Activated CD8-positive, alpha-beta memory T cell treated with anti-CD3 and anti-CD28 coated beads for 48 hours (primary cell): ENCODE measurements at regions not wholly inside any gene's neighbourhood (a gene's known extent, or its start where the extent isn't known, plus 50 kb on each side); places are given as distances from the start of the nearest gene placed in this dataset.
"Not testable (repeated sequence)": the region's sequence is repeated elsewhere in the genome, so short reads cannot be mapped to it uniquely, and the experiment has no call there.

Experiments
- DNase-seq, 3 experiments: peaks; one replicate each; pipeline ENCODE4 v3.0.0-alpha.2; 2020; ENCODE audit warnings: low read depth in 2 of 3, low spot score in 2 of 3

DNA sequence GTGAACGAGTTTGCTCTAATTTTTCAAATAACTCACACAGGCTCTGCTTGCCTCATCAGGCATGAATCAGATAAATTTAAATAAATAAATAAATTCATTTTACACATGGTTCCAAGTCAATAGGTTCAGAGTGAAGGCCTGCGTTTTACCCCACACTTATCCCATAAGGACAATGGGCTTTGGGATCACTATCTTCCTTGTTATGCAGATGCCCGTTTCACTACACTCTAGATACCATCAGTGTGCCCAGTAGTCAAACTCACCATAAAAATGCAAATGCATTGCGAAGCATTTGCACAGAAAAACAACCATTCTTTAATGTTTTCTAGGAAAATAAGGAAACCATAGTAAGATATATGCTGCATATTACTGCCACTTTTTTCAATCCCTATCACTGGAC lies 155.9 kb upstream of the CCDC196 start:
- no peak for DNase-seq

GRCh38 chr14:66330916-66331315 lies 155.3 kb upstream of the CCDC196 start:
- DNase-seq: no peak

GRCh38 chr14:66333293-66333692 lies 152.9 kb upstream of the CCDC196 start:
- not testable (repeated sequence) for DNase-seq

GRCh38 chr14:66341239-66341638 lies 144.9 kb upstream of the CCDC196 start:
- DNase-seq: no peak

DNA sequence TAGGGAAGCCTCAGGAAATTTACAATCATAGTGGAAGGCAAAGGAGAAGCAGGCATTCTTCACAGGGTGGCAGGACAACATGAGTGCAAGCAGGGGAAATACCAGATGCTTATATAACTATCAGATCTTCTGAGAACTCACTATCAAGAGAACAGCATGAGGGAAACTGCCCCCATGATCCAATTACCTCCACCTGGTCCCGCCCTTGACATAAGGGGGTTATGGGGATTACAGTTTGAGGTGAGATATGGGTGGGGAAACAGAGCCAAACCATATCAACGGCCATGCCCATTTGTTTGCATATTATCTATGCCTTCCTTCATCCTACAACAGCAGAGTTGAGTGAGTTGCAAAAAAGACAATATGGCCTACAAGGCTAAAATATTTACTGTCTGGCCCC lies 140.2 kb upstream of the CCDC196 start:
- no peak for DNase-seq

DNA sequence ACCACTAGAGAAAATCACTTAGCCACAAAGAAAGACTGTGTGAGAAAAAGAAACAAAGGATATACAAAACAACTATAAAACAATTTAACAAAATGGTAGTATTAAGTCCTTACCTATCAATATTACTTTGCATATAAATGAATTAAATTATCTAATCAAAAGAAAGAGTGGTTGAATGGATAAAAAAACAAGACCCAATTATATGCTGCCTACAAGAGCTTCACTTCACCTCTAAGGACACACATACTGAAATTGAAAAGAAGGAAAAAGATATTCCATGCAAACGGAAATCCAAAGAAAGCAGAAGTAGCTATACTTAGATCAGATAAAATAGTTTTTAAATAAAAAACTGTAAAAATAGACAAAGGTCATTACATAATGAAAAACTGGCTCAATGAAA lies 134.9 kb upstream of the CCDC196 start:
- DNase-seq: no peak

GRCh38 chr14:66359500-66359899 lies 126.7 kb upstream of the CCDC196 start:
- no peak for DNase-seq

GRCh38 chr14:66360366-66360926 lies 125.7 kb upstream of the CCDC196 start:
- DNase-seq: no peak

DNA sequence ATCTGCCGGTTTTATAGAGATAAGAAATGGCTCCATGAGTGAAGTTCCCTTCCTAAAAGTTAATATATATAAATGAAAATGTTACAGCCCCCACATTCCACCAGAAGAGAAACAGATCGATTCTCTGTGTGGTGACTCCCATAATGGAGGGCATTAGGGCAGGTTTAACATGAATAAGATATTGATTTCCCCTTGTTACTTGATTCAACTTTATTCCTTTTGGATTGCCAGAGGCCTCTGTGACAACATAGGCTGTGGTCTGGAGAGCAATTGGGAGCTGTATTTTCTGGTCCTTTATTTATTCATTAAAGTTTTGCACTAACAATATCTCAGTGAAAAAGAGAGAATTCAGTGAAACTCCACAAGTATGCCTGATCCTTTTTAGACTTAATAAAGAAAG lies 125.2 kb upstream of the CCDC196 start:
- no peak for DNase-seq

DNA sequence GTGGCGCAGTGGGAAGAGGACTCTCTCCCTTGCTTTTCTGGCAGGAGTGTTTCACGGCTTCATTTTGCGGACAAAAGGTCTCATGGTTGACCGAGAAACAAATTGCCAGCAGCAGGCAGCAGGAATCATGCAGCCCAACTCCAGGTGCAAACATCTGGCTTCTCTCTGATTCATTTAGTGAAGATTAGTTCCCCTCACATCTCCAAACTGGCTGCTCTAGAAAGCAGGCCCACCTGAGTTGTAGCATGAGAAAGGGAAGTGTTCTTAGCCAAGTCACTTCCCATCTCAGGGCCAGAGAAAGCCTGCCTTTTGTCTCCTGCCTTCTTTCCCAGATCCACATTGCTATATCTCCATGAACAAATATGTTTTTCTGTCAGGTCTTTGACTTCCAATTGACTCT lies 120.8 kb upstream of the CCDC196 start:
- DNase-seq: no peak

DNA sequence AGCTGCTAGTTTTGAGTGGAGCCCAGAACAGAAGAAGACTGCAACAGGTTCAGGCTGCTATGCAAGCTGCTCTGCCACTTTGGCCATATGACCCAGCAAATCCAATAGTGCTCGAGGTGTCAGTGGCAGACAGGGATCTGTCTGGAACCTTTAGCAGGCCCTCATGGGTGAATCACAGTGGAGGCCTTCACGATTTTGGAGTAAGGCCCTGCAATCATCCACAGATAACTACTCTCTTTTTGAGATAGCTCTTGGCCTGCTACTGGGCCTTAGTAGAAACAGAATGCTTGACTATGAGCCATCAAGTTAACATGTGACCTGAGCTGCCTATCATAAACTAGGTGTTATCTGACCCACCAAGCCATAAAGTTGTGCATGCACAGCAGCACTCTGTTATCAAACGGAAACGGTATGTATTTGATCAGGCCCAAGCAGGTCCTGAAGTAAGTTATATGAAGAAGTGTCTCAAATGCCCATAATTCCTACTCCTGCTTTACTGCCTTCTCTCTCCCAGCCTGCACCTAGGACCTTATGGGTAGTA lies 116.9 kb upstream of the CCDC196 start:
- DNase-seq: no peak

DNA sequence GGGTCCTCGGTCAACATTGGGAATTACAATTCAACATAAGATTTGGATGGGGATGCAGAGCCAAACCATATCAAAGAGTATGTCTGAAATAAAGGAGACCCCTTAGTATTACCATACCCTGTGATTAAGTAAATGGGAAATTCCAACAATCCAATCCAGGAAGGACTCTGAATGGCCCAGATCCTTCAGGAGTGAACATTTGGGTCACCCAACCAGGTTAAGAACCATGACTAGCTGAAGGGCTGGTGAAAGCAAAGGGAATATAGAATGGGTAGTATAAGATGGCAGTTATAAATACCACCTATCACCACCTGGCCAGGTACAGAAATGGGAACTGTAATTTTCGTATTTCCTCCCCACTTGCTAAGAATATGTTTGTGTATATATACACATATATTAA lies 114.4 kb upstream of the CCDC196 start:
- DNase-seq: no peak

- DNase-seq: no peak
These were observed 110.9 kb upstream of the CCDC196 start for GRCh38 chr14:66375046-66375964.

DNA sequence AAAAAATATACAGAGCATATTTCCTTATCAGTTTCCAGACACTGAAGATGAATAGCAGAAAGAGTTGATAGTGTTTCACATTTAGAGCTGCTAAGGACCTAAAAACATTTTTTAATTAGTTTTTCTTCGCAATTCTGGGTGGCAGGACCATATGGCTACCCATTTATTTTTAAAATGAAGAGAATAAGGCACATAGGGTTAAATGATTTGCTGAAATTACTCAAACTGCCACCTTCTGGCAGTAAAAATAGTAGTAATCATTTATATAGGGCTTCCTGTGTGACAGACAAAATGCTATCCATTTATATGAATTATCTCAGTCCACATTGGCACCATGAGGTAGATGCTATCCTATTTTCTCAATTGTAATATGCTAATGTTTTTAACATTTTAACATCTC lies 108.6 kb upstream of the CCDC196 start:
- no peak for DNase-seq

GRCh38 chr14:66378712-66379505 lies 107.3 kb upstream of the CCDC196 start:
- DNase-seq: no peak

DNA sequence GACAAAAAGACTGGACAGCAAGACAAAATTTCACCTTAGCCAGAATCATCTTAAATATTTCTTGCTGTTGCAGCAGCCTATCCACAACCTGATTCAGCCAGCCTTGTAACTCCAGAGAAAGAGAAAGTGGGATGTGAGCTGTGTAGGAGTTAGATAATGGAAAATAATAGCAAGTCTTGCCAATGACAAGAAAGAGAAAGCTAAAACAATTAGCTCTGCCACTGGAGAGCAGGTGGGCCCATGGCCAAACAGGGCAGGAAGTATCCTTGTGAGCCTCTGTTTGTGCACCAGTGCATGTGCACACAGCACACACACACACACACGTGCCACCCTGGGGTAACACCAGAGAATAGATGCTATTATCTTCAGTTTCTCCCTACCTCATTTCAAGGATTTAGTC lies 106.0 kb upstream of the CCDC196 start:
- DNase-seq: no peak

DNA sequence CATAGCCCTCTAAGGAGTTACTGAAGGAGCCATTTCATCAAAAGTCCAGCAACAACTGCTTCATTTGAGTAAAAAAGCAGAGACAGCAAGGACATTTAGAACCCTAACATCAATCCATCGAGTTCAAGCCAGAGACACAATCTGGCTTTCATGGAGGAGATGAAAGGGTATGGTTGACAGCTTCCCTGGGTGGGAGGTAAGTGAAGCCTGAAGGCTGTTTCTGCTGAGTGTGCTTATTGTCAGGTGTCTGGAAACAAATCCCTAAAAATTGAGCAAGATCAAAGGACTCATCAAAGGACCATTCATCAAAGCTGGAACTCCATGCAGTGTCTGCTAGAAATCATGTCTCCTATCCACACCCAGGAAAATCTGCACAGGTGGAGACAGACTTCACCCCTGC lies 104.4 kb upstream of the CCDC196 start:
- no peak for DNase-seq

GRCh38 chr14:66383257-66383656 lies 102.9 kb upstream of the CCDC196 start:
- no peak for DNase-seq

- DNase-seq: no peak
These were observed 102.4 kb upstream of the CCDC196 start for GRCh38 chr14:66383771-66384170.

DNA sequence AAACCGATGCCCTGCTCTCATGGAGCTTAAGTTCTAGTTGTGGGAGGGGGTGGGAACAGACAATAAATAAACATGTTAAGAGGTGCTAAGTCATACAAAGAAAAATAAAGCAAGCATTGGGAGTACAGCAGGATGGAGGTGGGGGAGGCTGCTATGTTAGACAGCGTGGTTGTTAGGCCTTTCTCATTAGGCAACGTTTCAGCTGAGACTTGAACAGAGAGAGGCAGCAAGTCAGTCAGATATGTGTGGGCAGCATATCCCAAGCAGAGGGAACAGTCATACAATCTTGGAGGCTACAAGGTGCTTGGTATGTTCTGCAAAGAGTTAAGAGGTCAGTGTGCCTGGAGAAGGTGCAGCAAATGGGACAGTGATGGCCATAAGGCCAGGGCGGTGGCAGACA lies 97.7 kb upstream of the CCDC196 start:
- DNase-seq: no peak

- DNase-seq: no peak
These were observed 96.7 kb upstream of the CCDC196 start for GRCh38 chr14:66389481-66389880.

GRCh38 chr14:66395300-66395699 lies 90.9 kb upstream of the CCDC196 start:
- no peak for DNase-seq
